GM21619 (cell line): ENCODE measurements at regions not wholly inside any gene's neighbourhood (a gene's known extent, or its start where the extent isn't known, plus 50 kb on each side); places are given as distances from the start of the nearest gene placed in this dataset.

Source experiments
- ATAC-seq: cut with Tn5 transposase; IDR thresholded peaks from one replicate; pipeline ENCODE4 v1.9.1; 2021; ENCODE audit not compliant: unreplicated experiment

DNA sequence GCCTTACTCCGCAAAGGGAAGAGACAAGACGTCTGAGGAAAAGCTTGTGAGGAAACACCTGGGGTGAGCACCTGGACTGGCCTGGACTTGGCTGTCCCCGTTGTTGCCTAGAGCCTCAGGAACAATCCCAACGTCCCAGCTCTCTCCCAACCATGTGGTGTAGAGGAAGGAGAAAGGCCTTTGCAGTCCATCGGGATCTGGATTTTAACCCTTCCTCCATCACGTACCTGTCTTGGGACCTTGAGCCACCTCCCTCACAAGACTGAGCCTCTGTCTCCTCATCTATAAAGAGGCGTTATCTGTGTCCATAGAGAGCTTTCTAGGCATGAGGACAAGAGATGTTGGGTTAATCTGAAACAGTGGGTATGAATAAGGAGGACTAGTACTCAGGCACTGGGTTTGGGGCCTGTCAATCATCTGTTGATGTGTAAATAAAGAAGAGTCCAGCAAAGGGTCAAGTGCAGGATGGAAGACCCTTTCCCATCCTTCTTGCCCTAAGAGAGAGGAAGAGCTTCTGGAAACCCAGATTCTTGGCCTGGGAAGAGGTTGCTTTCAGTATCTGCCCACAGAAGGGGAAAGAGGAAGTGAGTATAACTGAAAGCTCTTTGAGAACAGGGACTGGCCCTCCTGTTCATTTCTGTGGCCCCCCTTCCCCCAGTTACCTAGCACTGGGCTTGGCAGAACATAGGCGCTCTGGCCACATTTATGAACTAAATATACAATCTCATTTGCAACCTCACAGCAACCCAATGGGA lies 137.1 kb downstream of the PJA1 start:
- ATAC-seq: peak; percentile 90

DNA sequence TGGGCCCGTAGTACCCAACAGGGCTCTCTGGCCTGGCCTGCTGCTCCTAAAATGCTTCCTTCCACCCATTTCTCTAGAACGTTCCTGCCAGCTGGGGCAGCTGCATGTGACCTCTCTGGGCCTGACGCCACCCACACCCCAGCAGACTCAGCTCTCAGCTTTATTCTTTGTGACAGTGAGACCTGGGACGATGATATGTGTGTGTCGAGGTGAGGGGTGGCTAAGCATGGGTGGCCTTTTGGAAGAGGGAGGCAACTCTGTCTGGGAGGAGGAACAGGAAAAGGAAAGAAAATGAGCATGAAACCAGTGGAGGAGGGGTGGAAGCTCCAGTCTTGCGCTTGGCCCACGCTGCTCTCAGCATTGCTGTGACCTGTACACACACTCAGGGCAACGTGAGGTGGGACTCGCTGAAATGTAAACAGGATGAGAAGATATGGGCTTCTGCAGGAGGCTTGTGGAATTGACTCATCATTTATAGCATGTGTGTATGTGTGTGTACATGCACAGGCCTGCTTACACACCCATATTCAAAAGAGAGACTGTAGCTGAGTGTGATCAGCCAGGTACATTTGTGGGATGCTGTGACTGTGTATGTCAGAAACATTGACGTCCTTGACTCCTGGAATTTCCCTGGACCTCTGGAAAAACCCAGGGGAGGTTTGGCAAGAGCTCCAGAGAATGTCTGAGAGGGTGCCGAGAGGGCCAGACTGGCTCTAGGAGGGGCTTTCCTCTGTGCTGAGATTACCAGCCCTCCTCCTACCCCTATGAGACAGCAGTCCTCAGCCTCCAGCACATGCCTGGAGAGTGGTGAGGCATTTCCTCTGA lies 137.9 kb downstream of the PJA1 start:
- peak; percentile 38 for ATAC-seq

DNA sequence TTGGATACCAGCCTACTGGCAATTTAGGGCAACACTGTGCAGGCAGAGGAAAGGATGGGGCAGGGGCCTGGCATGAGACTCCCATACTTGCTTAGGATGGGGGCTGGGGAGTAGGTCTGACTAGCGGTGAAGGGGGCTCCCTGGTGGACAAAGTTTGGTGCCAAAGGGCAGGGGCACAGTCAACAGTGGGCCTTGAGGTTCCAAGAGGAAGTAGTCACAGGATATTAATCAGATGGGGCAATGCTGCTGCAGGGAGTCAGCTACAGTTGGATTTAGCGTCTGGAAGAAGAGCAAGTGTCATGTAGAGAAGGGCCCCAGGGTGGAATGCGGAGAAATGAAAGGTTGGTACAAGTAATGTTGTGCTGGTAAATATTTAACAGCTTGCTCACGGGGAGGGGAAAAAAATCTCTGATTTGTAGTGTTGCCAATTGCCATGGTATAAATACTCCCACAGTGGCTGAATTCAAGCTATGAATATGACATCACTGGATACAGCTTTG lies 139.4 kb downstream of the PJA1 start:
- no peak for ATAC-seq

DNA sequence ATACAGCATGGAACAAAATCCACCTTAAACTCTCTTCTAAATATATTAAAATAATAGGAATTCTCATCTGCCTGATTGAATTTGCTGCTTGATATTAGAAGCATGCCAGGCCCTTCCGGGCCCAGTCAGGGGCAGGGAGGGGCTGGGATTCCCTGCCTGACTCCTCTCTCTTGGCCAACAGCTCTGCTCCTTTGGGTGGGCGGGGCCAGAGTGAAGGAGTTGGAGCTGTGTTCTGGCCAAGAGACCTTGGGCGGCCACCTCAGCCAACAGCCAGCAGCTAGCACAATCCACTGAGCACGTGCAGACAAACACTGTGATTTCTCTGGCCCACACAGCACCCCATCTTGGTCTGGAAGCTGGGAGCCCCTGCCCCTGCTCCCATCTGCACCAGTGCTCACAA lies 140.3 kb downstream of the PJA1 start:
- ATAC-seq: no peak

DNA sequence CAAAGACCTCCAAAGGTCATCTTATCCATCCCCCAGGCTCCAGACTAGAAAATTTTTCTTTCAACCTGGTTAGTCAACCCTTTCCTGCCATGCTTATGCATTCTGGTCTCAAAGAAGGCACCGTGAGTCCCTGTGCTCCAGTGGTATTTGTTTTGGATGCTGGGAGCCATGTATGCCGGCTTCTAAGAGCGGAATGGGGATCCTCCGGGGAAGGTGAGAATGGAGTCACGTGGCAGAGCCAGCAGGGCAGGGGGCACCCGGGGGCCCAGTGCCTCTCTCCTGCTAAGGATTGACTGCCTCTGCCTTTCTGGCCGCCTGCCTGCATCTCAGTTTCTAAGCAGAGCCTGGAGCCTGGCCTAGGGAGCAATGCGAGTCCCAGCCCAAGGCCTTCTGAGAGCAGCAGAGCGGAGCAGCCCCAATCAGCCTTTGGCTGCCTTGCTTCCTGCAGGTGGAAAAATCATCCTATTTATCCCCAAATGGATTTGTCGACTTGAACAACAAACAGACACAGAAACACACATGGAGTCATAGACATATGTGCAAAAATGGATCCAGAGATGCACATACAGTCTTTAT lies 141.0 kb downstream of the PJA1 start:
- ATAC-seq: no peak

DNA sequence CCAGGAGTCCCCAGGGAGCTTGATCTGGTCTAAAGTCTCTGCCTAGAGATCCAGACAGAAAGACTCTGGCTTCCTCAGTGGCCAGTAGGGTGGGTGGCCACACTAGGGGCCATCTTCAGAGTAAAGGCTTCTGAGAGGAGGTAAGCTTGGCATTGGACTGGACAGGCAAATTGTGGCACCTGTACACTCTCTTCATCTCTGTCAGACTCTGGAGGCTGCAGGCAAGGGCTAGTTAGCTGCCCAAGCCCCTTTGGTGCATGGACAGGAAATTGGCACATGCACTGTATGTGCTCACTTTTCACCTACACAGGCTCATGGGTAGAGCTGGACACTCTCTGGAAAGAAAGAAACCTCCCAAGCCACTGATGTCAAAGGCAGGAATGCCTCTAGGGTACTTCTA lies 142.8 kb downstream of the PJA1 start:
- ATAC-seq: no peak

DNA sequence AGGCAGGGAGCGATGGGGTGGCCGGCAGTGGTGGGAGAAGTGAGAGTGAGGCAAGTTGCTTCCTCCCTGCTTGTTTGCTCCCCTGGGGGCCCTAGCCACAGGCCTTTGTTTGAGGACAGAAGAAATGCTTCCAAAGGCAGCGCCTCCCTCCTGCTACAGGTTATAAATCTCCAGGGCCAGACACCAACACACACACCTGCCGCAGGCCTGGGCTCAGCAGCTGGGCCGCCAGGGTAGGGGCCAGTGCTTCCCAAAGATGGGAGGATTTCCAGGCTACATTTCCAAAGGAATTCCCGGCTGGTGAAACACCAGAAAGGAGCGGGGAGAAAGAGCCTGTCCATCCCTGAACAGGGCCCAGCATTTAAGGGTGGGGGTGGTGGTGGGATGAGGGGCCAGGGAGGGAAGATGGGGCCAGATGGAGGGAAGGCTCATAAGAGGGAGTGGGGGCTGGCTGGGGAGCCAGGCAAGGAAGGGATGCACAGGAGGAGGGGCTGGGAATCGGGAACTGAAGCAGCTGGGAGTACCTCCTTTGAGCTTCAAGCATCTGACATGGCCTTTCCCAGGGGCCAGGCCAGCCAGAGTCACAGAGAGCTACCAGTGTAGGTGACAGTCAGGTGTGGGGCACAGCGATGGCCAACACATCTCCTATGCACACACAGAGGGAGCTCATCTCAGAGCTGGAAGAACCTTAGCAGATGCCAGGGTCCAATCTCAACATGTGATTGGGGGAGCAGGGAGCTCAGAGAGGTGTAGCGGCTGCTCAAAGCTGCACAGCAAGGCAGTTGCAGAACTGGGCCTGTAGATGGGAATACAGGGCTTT lies 143.9 kb downstream of the PJA1 start:
- ATAC-seq: no peak

DNA sequence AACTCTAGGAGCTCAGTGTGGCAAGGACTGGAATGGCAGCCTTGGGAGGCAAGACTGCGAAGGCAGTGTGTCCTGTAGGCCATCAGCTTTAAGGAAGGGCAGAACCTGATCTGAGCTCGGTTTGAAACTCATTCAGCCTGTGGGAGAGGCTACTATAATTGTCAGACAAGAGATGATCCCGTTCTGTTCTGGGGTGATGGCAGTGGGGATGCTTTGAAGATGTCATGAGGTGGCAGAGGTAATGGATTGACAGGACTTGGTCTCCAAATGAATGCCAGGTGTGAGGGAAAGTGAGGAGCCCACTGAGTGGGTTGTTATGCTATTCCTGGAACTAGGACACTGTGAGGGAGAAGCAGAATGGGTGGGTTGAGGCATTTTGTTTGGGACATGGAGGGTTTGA lies 144.9 kb downstream of the PJA1 start:
- ATAC-seq: no peak

DNA sequence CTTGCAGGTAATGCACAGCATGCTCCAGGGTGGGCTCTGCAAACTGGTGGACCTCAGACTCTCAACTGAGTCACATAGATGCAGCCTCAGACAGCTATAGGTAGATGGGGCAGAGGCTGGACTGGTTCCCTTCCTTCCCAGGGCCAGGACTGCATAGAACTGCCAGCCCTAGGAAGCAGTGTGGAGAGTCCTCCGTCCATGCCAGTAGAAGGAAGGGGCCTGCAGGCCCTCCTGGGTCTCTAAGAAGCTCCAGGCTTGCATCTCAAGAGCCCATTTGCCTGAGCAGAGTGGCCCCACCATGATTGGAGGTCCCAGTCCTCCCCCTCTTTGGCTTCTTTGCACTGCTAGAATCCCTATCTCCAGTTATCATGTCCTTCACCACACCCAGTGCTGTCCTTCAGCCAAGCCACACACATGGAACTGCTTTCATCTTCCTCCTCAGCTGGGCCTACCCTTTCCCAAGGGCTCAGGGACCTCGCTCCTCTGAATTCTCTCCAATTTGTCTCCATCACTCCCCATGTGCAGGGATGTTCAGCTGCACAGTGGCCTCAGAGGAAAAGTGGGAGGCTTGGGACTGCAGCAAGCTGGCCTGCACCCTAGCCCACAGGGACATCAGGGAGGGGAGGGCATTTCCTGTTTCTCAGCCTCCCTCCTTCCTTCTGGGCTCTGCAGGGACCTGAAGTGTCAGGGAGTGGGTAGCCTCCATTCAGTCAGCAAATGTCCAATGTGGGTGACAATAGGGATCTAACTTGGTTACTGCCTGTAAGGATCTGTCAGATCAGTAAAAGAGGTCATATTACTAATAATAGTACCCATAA lies 146.0 kb downstream of the PJA1 start:
- ATAC-seq: no peak

DNA sequence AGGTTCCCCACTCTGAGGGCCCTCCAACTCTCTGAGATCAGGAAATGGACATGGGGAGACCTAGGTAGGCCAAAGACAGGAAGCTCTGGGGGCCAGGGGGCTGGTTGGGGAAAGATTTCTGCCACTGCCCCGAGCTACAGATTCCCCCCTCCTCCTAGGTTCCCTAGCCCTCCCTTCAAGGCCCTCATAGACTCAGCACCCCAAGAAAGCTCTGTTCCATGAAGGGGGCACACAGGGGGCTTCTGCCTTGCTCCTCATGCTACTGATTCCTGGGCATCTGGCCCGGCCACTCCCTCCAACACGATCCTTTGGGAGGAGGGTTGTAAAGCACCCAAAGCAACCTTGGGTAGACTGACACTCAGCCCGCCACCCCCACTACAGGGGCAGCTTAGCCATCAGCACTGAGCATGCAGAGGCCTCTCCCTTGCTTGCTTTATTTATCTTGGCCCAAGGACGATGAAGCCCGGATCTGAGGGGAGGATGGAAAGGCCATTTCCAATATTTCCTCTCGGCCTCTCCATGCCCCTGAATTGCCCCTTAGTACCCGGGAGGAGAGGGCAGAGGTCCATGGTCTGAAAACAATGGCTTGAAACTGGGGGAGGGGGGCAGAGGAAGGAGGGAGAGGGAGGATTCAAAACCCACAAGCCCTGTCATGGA lies 146.7 kb downstream of the PJA1 start:
- ATAC-seq: no peak

DNA sequence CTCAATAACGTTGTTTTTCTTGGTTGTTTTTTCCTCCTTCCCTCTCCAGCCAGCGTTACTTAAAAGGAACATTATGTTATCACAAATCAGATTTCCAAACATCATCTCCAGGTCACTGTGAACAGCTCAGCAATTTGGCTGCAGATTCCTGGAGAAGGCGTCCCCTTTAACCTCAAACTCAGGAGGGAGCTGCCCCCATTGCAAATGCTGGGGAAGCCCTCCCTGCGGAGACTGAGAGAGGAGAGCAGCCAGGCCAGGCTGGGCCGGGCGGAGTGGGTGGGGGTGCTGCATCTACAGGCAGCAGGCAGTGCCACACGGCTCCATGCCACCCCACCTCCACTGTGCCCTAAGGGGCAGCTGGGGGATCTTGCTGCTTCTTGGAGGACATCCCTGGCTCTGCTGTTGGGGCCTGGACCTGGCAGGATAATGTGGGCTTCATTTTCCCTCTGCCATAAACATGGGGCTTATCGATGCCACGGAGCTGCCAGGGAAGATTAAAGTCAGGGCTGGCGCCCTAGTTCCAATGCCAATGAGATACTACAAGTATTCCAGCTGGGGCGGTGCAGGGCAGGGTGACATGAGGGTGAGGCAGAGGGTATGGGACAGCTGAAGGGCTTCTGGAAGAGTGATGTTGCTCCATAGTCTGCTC lies 148.8 kb downstream of the PJA1 start:
- no peak for ATAC-seq

DNA sequence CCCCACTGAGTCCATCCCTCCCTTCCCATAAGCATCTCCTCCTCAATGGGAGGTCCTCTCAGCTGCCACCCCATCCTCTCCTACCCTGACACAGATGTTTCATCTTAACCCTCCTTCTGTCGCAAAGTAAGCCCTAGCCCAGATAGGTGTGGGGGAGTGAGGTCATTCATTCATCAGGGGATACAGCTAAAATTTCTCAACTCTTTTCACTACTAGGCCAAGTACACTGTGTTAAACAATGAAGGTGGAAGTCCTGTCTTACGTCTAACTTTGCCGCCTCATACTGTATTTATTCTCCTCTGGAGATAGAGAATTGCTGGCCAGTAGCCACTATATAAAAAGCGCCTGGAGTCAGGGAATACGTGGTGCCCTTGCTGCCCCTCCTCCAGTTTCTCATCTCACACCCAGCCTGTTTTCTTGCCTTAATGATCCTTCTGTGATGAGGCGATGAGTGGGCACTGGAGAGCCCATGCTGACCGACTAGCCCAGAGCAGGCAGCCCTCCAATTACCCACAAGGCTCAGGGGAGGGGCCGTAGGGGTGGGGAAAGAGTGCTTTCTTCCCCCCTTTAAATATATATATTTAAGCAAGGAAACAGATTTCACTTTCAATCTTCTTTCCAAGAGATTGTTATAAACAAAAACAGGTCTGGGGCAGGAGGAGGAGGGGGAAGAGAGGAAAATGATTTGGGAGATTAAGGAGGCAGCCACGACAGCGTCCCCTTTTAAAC lies 149.5 kb downstream of the PJA1 start:
- no peak for ATAC-seq

DNA sequence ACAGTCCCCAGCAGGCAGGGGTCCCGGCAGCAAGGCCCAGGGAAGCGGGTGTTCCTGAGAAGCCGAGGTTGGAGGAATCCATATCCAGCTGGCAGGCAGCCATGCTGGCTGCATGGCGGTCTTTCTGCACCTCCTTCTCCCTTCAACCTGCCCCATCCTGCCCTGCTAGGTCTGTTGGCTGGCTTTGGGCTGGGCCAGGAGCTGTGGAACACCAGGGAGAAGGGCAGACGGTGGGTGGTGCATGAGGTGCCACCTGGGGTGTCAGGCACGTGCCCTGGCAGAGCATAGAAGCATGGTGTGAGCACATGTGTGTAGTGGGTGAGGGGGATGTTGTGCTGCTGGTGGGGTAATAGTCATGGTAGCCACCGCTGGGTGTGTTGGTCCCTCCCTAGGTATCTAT lies 150.1 kb downstream of the PJA1 start:
- no peak for ATAC-seq

DNA sequence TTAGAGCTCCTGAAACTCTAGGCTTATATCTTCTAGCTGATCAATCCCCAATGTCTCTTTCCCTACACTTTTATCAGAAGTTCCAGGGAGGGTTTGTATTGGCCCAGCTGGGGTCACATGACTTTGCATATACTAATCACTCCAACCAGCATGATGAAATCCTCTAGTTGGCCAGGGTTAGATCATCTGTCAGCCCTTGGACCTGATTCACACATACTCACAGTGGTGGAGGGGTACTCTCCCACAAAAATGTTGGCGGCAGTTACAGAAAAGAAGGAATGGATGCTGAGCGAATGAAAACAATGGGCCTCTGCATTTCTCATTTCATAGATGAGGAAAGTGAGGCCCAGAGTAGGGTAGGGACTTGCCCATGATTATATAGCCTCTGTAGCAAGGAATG lies 151.1 kb downstream of the PJA1 start:
- ATAC-seq: no peak

DNA sequence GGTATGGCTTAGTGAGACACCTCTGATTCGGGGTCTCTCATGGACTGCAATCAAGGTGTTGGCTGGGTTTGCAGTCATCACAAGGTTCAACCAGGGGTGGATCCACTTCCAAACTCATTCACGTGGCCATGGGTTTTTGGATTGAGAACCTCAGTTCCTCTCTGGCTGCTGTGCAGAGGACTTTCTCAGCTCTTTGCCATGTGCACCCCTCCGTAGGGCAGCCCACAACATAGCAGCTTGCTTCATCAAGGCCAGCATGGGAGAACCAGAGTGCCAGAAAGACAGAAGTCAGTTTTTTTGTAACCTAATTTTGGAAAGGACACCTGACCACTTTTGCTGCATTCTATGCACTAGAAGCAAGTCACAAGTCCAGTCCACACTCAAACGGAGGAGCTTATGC lies 154.9 kb downstream of the PJA1 start:
- no peak for ATAC-seq

DNA sequence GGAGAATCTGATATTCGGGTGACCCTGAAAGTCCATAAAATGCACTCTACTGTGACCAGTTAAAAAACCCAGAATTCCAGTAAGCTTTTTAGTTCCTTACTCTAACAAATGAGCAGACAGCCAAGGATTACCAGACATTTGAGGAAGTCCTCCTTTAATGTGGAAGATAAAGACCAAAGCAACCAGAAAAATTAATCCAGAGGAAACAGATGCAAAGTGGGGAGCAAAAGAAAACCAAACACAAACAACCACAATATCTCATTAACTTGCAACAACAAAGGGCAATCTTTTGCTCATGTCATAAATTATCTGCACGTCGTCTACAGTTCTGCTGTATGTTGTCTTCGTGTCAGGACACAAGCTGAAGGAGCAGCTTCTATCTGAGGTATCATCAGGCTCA lies 164.4 kb downstream of the PJA1 start:
- no peak for ATAC-seq

DNA sequence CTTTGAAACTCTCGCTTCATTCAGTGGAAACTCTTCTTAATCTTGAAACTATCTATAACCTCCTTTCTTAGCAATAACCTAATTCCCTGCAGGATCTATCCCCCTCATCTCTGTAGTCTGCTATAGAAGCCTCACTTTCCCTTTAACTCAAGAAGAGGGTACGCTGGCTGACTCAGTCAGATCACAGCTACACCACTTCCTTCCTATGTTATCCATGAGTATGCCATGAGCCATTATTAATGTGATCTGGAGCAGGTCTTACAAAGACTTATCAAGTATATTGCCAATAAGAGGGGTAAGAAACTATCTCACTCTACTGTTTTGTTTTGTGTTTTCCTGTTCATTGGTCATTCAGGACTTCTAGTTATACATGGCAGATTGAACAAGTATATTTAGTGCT lies 165.3 kb downstream of the PJA1 start:
- ATAC-seq: no peak

DNA sequence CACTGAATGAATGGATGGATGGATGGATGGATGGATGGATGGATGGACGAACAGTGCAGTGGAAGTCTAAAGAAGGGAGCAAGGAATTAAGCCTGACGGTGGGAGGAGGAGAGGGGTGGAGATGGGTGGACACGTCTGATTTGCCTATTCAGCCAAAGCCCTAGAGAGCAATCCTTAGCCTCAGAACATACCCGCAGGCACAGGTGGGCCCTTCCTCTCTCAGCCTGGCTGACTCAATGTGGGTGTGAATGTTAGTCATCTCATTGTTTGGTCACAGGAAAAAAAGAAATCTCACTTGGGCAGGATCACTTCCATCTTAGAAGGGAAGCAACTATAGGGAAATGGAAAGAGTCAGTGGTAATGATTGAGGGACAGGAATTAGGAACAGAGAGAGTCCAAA lies 165.9 kb downstream of the PJA1 start:
- no peak for ATAC-seq

DNA sequence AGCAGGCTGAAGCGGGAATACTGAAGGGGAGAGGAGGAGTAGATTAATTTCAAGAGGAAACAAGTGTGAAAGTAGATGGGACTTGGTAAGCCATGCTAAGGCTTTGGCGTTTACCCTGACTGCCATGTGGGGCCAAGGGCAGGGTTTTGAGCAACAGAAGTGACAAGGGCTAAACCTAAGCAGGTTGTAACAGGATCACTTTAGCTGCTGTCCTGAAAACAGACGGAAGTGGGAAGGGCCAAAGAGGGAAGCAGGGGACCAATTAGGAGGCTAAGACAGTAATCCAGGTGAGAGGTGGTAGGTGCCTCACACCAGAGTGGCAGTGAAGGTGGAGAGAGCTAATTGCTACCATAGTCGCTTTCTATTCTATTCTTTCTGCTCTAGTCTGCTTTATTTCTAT lies 166.5 kb downstream of the PJA1 start:
- no peak for ATAC-seq
